Stomach (tissue), 4 donors: ENCODE measurements at regions not wholly inside any gene's neighbourhood (a gene's known extent, or its start where the extent isn't known, plus 50 kb on each side); places are given as distances from the start of the nearest gene placed in this dataset.

Source experiments
- CTCF ChIP-seq, 7 experiments: fragments of 450-650 bp in 4 of 7; fragments of 200-600 bp in 3 of 7; sonication (generic) in 3 of 7; IDR thresholded peaks; one replicate each; pipeline ENCODE4 v1.5.1; 2016 to 2019; ENCODE audit warnings: antibody characterized with exemption in 7 of 7, control low read depth in 2 of 7, mild to moderate bottlenecking in 1 of 7
- EP300 ChIP-seq: sonication (generic); formaldehyde crosslinking; IDR thresholded peaks from one replicate; pipeline ENCODE4 v1.6.1; 2017; ENCODE audit warnings: antibody characterized with exemption
- POLR2A ChIP-seq, 4 donors: fragments of 450-650 bp; IDR thresholded peaks; one replicate each; pipeline ENCODE4 v1.6.1; 2016; ENCODE audit warnings: antibody characterized with exemption in 4 of 4, control low read depth in 2 of 4, mild to moderate bottlenecking in 1 of 4, moderate library complexity in 1 of 4
- POLR2AphosphoS5 ChIP-seq, 3 donors: sonication (generic); formaldehyde crosslinking; IDR thresholded peaks; one replicate each; pipeline ENCODE4 v1.6.1; 2016; ENCODE audit warnings: antibody characterized with exemption in 3 of 3

DNA sequence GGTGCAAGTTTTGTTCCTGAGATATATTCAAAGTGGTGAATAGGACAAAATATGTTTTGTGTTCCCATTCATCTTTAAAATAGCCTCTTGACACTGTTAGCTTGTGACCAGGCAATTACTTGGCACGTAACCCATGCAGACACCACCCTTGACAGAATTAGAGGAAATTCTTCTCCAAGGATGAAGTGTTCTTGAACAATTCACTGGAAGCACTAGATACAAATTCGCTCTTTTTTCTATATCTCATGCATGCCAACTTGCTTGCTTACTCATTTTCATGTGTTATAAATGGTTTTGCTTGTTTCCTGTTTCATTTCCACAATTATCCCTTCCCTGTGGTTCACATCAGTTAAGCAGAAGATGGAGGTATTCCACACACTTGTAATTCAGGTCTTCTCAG lies 105.2 kb upstream of the MAN1A1 start:
- TF ChIP-seq POLR2A (IDR thresholded peaks at IDR 0.05) (no peak), CTCF (IDR thresholded peaks at IDR 0.05) (no peak), EP300 (no peak), POLR2AphosphoS5 (IDR thresholded peaks at IDR 0.05) (no peak)
